GM12865 (cell line): ENCODE measurements at regions not wholly inside any gene's neighbourhood (a gene's known extent, or its start where the extent isn't known, plus 50 kb on each side); places are given as distances from the start of the nearest gene placed in this dataset.

Experiments used
- DNase-seq: peaks from one replicate; pipeline ENCODE4 v3.0.0; 2010; ENCODE audit warnings: low read depth
- H3K4me3 ChIP-seq: 2 replicates; pipeline ENCODE4 v1.5.1; 2011; ENCODE audit warnings: mild to moderate bottlenecking, low read depth, low read length, control low read depth
- TF ChIP-seq, protein P1 (sequence below): IDR thresholded peaks from 2 replicates; pipeline ENCODE4 v1.5.1; 2011; ENCODE audit warnings: low read length, control low read depth, low read depth, inconsistent platforms; ENCODE audit not compliant: insufficient read depth; ENCODE audit errors: missing control alignments

DNA sequence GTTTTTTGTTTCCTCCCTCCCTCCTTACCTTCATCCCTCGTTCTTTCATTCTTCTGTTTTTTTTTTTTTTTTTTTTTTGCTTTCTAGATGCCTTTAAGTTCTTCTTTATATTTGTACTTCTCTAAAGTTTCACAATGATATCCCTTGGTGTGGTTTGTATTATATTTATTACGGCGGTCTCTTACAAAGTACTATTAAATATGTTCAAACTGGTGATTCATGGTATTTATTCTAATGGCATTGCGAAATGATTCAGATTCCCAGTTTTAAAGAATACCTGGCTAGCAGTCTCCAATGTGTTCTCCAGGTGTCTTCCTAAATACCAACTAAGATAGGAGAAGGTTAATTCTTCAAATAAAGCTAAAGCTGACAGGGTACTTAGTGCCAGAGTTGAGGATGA, 690.1 kb upstream of the COX7C start:
- no peak overlapping the region for H3K4me3 ChIP-seq
- no peak for DNase-seq
- TF ChIP-seq, protein P1, sequence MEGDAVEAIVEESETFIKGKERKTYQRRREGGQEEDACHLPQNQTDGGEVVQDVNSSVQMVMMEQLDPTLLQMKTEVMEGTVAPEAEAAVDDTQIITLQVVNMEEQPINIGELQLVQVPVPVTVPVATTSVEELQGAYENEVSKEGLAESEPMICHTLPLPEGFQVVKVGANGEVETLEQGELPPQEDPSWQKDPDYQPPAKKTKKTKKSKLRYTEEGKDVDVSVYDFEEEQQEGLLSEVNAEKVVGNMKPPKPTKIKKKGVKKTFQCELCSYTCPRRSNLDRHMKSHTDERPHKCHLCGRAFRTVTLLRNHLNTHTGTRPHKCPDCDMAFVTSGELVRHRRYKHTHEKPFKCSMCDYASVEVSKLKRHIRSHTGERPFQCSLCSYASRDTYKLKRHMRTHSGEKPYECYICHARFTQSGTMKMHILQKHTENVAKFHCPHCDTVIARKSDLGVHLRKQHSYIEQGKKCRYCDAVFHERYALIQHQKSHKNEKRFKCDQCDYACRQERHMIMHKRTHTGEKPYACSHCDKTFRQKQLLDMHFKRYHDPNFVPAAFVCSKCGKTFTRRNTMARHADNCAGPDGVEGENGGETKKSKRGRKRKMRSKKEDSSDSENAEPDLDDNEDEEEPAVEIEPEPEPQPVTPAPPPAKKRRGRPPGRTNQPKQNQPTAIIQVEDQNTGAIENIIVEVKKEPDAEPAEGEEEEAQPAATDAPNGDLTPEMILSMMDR, result no peak

DNA sequence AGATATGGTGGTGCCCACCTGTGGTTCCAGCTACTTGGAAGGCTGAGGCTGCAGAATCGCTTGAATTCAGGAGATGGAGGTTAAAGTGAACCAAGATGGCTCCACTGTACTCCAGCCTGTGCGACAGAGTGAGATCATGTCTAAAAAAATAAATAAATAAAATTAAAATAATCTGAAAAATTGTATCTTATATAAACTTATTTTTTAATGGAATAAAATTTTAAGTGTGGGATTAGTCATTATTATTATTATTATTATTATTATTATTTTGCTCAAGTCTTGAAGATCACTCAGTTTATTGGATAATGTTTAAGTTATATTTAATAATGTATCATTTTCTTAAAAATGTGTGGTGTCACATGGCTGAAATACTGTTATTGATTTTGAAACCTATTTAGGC, 688.0 kb upstream of the COX7C start:
- H3K4me3 ChIP-seq, result no peak overlapping the region
- TF ChIP-seq, protein P1, result no peak
- DNase-seq, result no peak

- DNase-seq, result no peak
- TF ChIP-seq, protein P1, result no peak
- no peak overlapping the region for H3K4me3 ChIP-seq
These were observed 686.5 kb upstream of the COX7C start for GRCh38 chr5:85931220-85931619.

DNA sequence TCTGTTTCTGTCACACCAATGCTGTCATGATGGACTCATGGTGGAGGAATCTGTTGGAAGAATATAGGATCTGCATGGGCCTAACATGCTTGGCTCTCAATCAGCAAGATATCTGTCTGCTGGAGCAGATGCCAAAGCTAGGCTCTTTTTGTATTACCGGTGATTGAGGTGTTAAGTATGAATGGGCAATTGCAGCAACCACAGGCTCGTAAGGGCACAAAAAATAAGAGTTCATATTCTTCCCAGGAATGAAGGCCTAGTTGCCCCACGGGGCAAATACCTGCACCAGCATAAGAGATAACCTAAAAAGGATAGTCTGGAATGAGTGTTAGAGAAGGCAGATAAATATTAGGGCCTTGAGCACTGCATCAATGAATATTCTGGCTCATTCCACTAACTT, 679.5 kb upstream of the COX7C start:
- DNase-seq, result no peak
- TF ChIP-seq, protein P1, result no peak
- no peak overlapping the region for H3K4me3 ChIP-seq

DNA sequence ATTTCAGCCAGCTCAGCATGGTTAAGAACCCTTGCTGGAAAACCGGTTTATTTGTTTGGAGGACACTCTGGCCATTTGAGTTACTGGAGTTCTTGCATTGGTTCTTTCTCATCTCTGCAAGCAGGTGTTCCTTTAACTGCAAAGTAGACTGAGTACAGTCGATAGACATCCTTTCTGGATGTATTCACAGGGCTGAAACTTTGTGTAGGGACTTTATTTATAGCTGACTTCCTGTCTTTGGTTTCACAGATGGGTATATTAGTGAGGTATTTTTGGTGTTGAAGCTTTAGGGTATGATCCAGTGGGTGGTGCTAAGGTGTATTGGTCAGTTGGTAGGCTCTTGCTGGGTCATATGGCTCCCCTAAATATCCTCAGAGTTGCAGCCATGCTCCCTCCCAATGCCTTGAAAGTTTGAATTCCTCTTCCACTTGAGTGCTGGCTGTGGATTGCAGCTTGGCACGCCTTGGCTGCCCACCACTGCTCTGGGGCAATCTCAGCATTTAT, 666.0 kb upstream of the COX7C start:
- H3K4me3 ChIP-seq, result no peak overlapping the region
- TF ChIP-seq, protein P1, result no peak
- DNase-seq, result no peak

DNA sequence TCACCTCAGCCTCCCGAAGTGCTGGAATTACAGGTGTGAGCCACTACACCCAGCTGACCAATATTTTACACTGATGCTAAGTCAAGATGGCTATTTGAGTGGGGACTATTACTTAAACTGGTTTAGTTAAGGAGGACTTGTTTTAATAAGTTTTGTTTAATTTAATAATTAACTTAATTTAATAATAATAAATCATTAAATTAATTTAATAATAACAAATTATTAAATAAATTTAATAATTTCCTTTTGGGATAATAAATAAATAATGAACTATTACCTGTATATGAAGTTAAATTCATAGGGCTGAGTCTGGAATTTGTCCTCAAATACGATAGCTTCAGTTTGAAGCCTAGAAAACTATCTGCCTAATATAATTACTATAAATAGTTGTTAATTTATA, 665.1 kb upstream of the COX7C start:
- DNase-seq, result no peak
- H3K4me3 ChIP-seq, result no peak overlapping the region
- TF ChIP-seq, protein P1, result no peak

DNA sequence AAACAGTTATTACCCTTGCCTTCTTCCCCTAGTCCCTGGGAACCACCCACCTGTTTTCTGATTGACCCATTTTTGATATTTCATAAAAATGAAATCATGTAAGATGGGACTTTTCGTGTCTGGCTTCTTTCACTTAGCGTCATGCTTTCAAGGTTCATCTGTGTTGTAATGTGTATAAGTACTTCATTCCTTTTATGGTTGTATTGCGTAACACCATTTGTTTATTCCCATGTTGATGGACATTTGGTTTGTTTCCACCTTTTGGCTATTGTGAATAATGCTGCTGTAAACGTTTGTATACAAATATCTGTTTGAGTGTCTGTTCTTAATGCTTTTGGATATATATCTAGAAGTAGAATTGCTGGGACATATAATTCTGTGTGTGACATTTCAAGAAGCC, 650.1 kb upstream of the COX7C start:
- no peak overlapping the region for H3K4me3 ChIP-seq
- TF ChIP-seq, protein P1, result no peak
- no peak for DNase-seq
